Inflammatory macrophage treated with lipopolysaccharide for 4 hours (primary cell): ENCODE measurements at regions not wholly inside any gene's neighbourhood (a gene's known extent, or its start where the extent isn't known, plus 50 kb on each side); places are given as distances from the start of the nearest gene placed in this dataset.
A peak's percentile ranks its signal among the peaks of the same experiment; 100 is the strongest.
"Not testable (repeated sequence)": the region's sequence is repeated elsewhere in the genome, so short reads cannot be mapped to it uniquely, and the experiment has no call there.

Experiments used
- DNase-seq: peaks from one replicate; pipeline ENCODE4 v3.0.0-alpha.2; 2020

DNA sequence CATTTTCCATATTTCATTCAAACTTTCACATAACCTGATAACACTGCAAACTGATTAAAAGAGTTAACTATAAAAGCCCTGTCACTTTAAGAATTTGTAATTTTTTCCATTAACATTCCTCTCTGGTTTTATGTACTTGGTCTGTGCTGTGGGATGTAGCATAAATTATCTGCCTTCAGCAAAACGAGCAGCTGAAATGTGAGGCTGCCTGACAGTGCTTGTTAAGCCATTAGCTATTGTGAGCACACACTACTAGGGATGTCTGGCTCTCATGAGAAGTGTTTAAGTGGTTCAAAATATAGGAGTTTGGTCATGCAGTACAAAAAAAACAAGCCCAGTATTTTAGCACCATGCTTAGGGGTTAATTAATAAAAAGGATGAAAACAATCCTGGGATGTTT, 63.0 kb downstream of the HOXA1 start:
- no peak for DNase-seq

DNA sequence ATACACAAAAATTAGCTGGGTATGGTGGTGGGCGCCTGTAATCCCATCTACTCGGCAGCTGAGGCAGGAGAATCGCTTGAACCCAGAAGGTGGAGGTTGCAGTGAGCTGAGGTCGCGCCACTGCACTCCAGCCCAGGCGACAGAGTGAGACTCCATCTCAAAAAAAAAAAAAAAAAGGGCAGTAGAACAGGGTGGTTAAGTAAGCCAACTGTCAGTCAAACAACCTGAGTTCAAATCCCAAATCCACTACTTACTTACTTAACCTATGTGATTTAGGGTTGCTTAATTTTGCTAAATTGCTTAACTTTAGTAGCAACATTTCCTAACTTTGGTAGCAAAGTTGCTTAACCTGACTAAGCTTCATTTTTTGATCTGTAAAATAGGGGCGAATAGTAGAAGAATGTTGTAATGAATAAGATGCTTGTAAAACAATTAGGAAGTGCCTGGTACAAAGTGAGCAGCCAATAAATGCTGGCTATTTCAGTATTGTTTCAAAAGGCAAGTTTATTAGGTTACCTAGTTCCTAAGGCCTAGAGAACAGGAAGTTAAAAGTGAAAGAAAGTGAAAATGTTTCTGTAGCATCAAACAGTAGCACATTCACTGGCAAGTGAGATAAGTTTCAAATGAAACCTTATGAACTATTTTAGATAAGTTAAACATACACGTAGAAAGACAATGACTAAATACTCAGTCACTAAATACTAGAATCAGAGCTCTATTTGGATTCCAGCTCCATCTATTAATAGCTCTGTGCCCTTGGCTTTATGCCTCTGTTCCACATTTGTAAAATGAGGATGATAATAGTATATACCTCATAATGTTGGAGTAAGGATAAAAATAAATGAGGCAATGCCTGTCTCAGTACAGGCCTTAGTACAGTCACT, 64.3 kb downstream of the HOXA1 start:
- peak; percentile 70 for DNase-seq

DNA sequence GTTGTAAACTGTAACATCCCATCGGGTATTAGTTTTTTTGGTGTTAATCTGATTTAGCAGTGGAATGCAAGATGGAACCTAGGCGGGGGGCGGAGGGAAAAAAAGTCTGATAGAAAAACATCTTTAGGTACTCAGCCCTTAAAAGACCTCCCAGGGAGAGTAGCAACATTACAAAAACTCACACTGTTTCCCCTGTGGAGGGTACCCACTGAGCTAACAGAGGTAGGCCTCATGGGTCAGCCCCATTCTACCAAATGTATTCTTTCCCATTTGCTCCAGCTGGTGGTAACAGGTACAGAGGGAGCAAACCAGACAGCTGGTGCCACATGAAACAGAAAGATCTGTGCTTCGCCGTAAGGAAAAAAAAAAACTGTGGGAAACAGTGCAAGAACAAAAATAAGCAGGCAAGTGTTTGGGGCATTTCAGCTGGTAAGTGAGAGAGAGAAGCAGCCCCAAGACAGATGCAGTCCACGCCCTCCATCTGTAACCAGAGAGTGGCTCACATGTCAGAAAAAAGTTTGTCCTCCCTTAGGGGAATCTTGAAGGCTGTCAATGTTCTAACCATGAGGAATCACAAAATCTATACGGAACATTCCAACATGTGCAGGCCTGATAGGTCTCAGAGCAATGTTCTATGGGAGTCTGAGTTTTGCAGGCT, 65.3 kb downstream of the HOXA1 start:
- DNase-seq, result no peak

DNA sequence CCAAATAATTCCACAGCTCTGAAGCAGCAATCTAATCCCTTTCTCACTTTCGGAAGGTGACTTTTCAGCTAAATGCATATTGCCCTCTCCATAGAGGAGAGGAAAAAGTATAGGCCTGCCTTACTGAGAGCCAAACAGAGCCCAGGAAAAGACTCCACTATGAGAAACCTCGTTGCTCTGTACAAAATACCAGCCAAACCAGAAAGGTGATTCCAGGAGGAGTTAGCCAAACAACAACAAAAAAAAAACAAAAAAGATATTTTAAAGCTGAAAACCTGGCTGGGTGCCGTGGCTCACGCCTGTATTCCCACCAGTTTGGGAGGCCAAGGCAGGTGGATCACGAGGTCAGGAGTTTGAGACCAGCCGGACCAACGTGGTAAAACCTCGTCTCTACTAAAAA, 70.5 kb downstream of the HOXA1 start:
- no peak for DNase-seq

DNA sequence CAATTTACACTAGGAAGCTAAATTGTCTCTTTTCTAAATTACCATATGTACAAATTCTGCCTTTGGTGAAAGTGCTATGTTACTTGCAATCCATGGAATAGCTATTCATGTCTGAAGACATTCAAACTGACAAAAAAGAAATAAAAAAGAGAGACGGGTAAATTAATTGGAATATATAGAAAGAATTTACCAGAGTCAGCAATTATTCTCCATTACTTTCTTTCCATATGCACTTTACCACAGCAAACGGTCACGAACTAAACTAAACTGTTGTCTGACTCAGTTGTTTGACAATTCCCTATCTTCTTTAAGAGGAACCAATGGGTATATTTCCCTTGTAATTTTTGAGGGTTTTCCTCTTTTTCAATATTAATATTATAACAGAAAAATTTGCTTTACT, 85.7 kb downstream of the HOXA1 start:
- DNase-seq, result no peak

DNA sequence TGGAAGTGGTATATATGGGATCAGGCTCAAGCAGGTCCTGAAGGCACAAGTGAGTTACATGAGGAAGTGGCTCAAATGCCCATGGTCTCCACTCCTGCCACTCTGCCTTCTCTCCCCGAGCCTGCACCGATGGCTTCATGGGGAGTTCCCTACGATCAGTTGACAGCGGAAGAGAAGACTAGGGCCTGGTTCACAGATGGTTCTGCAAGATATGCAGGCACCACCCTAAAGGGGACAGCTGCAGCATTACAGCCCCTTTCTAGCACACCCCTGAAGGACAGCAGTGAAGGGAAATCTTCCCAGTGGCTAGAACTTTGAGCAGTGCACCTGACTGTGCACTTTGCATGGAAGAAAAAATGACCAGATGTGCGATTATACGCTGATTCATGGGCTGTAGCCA, 95.3 kb downstream of the HOXA1 start:
- no peak for DNase-seq

DNA sequence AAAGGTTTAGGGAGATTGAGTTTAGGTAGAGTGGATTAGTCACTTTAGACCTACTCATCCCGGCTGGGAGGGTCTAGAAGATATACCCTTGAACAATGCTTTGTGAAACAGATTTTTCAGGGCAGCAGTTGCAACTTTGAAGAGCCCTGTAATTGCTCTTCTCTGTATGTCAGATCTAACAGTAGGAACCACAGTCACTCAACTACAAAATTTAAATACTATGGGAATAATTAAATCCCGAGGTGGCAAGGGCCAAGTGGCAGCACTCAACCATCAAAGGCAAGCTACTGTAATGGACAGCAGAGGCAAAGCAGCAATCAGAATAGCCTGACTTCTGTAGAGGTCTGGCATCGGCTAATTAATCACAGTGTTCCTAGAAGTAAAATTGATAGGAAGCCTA, 97.5 kb downstream of the HOXA1 start:
- DNase-seq, result not testable (repeated sequence)

DNA sequence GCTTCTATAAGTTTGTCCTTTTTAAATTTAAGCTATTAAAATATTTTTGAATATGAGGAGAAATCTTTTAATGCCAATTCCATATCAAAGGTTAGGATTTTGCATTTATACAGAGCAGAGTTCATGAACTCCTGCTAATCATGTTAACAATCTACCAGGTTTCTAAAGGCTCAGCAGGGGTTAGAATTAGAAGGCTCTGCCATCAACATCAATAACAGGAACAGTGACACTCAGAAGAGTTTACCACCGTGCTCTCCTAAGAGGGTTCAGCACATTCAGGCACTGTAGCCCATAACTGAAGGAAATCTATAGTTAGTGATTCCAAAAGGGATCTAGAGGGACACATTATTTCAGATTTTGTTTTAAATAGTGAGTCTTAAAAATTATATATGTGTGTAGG, 100.1 kb downstream of the HOXA1 start:
- DNase-seq, result no peak

DNA sequence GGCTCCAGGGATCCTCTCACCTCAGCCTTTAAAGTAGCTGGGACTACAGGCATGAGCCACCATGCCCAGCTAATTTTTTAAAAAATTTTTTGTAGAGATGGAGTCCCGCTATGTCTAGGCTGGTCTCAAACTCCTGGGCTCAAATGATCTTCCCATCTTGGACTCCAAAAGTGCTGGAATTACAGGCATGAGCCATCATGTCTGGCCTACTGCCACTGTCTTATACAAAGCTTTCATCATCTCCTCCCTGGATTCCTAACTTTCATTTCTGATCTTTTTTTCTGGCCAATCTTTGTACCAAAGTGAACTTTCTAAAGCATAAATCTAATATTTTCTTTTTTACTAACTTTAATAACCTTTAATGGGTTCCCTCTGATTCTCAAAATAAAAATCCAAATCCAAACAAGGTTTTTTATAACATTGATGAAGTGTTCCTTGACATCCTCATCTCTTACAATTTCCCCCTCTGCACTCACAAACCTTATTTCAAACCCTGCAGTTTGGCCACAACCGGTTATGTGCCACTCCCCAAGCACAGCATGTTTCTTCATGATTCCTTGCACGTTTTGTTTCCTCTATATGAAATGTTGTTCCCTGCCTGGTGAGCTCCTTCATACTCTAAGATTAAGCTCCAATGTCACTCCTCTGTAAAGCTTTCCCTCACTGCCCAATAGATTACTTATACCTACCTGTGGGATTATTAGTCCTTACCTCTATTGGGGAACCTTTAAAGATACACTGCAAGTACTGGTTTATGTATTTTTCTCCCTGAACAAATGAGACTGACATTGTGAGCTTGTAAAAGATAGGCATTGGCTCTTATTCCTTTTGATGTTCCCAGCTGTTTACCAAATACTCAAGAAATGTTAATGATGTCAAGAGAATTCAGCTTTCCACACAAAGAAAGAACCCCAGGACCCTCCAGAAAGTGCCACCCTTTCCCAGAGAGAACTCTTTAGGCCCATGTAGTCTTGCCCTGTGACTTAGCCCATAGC, 101.7 kb downstream of the HOXA1 start:
- no peak for DNase-seq

DNA sequence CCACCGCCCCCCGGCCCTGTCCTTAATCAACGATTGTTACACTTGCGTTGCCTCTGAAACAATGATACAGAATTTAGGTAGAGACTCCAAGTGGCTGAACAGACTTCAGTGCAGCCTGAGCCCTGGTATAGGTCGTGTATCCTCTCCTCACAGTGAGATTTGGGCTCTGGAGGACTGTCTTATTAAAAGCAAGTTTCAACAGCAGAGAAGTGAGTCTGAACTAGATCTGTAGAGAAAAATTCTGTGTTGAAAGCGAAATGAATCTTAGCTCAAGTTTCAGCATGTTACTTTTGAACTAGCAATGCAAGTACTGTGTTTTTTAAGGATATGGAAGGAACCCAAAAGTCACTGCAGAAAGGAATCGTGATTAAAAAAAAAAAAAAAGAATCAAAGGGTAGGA, 103.1 kb downstream of the HOXA1 start:
- DNase-seq, result no peak

DNA sequence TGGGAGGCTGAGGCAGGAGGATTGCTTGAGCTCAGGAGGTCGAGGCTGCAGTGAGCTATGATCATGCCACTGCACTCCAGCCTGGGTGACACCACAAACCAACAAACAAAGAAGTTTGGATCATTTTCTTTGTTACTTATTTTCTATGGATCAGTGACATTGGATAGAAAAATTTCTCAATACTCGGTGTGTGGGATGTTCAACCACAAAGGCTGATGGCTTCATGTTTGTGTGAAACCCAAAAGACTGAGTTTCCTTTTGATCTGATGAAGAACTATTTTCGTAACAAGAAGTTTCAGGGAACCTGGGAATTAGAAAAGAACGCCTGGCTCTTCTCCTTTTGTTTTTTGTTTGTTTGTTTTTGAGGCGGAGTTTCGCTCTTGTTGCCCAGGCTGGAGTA, 104.0 kb downstream of the HOXA1 start:
- DNase-seq, result peak; percentile 61

DNA sequence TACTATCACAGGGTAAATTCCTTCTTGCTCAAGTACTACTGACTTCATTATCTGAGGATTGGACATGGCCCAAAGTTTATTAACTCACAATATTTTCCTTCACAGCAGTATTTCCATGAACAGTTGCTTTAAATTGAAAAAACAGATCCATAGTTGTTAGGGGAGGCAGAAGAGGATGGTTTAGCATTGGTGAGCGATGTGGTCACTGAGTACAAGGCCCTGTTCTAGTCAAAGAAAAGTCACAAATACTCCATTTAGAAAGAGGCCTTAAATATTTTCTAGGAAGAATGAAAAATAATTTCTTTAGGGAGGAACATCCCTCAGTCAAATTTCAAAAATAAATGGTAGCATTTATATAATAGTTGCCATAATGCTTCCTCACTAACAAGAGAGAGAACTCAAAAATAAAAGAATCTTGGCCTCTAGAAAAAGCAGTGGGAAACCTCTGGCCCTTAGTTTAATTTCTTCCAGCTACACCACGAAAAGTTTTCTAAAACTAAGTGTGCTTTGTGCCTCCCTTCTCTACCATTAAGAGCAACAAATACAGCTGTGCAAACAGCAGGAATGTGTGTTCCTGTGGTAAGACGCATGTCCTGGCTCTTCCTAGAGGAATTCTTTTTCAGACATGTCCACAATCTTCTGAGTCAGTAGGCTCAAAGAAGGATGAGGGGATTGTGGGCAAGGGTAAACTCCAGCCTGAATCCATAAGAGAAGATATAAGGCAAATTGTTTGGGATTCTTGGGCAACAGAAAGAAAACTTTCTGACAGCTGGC, 105.7 kb downstream of the HOXA1 start:
- no peak for DNase-seq

DNA sequence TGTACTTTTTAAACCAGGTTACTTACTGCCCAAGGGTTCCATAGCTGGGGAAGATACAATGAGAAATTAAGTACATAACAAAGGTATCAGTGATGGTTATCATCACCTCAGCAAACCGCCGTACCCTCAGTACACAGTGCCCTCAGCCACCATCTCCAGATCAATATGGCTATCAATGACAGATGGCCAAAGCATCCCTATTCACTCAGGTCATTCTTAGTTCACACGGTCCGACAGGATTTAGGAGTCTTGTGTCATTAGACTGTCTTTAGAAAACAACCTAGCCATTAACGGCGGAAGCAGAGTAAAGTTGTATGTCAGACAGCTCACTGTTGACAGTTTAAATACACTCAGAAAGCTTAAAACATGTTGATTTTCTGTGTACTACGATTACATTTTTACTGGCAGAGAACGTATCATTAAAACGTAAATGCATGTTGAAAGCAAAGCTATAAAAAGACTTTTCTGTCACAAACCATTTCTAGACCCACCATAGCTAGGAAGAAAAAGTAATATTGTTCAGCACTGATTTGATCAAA, 106.9 kb downstream of the HOXA1 start:
- DNase-seq, result no peak

DNA sequence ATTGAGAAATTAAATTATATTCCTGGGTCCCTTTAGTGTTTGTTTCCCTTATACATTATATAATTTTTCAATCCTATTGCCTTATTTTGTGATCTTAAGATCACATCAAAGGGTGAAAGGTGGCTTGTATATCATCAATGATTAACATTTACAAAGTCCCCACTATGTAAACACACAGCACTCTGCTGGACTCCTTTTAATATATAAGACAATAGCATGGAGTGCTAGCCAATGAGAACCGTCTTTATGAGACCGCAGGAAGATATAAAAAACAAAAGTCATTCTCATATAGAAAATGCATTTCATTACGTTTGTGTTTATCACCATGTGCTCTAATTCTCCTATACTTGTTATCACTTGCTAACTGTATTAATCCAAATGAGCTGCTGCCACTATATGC, 108.5 kb downstream of the HOXA1 start:
- no peak for DNase-seq

DNA sequence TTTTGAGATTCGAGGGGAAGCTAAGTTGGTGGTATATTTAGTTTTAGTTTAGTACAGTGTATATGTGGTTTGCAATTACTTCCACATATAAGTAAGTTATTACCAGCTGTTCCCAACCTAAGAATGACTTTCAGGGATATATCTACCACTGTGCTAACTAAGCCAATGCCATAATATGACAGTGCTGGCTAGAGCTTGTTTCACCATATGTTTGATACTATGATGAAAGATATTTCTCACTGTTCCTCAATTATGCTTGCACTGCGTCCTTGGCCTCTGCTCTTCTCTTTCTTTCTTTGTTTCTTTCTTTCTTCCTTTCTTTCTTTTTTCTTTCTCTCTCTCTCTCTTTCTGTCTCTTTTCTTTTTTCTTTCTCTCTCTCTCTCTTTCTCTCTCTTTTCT, 113.8 kb upstream of the SKAP2 start:
- DNase-seq, result peak; percentile 63

DNA sequence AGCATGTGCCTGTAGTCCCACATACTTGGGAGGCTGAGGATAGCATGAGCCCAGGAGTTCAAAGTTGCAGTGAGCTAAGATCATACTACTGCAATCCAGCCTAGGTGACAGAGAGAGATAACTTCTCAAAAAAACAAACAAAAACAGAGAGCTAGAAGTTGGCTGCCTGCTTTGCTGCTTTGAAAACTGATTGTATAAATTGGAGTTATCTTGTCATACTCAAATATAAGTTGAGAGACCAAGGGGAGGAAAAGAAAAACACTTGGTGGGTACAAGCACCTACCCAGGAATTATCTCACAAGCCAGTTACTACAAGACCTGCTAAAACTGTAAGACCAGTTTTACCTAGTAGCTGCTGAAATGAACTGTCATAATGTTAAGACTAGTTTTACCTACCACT, 112.5 kb upstream of the SKAP2 start:
- DNase-seq, result no peak

DNA sequence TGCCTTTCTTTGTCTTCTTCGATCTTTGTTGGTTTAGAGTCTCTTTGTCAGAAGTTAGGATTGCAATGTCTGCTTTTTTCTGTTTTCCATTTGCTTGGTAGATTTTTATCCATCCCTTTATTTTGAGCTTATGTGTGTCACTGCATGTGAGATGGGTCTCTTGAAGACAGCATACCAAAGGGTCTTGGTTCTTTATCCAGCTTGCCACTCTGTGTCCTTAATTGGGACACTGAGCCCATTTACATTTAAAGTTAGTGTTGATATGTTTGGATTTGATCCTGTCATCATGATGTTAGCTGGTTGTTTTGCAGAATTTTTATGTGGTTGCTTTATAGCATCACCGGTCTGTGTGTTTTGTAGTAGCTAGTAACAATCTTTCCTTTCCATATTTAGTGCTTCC, 107.5 kb upstream of the SKAP2 start:
- not testable (repeated sequence) for DNase-seq

DNA sequence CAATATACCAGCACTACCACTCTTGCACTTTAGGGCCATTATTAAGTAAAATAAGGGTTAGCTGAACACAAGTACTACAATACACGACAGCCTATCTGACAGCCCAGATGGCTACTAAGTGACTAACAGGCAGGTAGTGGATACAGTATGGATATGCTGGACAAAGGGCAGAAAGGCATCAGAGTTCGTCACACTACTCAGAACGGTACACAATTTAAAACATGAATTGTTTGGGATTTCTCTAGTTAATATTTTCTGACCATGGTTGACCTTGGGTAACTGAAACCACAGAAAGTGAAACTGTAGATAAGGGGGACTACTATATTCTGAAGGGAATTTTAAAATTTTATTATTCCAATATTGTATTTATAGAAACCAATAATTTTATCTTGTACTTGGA, 101.3 kb upstream of the SKAP2 start:
- no peak for DNase-seq

DNA sequence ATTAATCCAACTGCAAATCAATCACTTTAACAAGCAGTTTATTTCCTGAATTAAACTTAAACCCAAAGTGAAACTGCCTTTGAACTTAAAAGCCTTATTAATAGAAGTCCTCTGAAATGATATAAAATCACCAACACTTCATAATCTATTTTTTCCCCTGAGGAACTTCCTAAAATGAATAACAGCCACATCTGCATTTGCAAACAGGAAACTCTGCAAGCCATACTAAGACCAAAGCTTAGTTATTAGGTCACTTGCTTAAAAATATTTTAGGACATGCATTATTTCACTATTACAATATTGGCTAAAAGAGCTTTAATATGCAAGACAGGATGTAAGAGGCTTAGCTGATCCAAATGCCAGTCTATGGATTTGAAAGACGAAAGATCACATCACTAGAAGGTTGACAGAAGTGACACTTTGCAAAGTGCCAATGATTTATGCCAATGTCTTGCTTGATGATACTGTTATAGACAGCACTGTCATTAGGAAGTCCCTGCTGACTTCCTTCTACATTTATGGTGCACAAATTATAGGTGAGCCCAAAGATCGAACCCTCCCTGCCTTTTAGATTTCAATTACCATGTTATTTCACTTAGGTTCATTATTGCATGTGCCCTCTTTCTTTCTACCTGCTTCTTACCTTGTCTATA, 99.9 kb upstream of the SKAP2 start:
- DNase-seq, result peak; percentile 51

DNA sequence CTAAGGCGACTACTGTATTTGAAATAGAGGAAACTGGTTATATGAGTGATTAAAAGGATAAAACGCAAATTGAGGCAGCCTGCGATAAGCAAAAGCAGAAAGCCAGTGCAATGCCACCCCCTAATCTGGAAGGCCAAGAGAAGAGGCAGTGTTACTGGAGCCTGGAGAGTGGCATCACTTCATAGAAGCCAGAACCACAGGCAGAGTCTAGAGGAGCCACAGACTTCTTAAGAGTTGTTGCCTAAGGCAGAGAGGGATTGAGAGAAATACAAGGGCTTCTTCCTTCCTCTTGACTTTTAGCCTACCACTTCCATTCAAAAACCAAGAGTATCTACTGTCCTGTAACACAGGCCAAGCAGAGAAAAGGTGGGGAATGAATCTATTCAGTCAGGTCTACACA, 94.9 kb upstream of the SKAP2 start:
- no peak for DNase-seq

DNA sequence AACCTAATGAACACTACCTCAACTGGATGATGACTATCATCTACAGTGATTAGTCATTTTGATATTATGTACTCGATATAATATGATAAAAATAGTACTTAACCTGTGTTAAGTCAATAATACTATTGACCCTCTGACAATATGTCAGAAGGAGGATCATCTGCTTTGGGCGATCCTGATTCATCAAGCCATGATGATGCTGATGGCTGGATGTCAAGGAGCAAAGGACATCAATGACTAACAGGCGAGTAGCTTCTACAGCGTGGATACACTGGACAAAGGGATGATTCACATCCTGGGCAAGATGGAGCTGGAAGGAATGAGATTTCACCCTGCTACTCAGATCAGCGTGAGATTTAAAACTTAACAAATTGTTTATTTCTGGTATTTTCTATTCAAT, 94.4 kb upstream of the SKAP2 start:
- DNase-seq, result no peak

DNA sequence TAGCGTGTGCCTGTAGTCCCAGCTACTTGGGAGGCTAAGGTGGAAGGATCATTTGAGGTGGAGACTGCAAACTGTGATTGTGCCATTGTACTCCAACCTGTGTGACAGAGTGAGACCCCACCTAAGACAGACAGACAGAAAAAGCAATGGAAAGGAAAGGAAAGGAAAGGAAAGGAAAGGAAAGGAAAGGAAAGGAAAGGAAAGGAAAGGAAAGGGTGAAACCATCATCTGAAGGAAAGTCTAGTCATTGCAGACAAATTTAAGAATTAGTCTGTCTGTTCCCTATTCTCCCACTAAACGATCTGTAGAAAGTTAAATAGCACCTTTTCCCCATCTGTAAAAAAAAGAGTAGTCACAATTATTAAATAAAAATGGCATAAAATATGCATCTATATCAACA, 91.1 kb upstream of the SKAP2 start:
- DNase-seq, result no peak
